ENCODE measurements at regions not wholly inside any gene's neighbourhood (a gene's known extent, or its start where the extent isn't known, plus 50 kb on each side); places are given as distances from the start of the nearest gene placed in this dataset.
"Not testable (repeated sequence)": the region's sequence is repeated elsewhere in the genome, so short reads cannot be mapped to it uniquely, and the experiment has no call there.

GRCh38 chr15:77909182-77909940 is 168.2 kb downstream of the TBC1D2B start:
- no peak for DNase-seq

GRCh38 chr15:77908752-77909111 is 168.8 kb downstream of the TBC1D2B start:
- not testable (repeated sequence) for DNase-seq

DNA sequence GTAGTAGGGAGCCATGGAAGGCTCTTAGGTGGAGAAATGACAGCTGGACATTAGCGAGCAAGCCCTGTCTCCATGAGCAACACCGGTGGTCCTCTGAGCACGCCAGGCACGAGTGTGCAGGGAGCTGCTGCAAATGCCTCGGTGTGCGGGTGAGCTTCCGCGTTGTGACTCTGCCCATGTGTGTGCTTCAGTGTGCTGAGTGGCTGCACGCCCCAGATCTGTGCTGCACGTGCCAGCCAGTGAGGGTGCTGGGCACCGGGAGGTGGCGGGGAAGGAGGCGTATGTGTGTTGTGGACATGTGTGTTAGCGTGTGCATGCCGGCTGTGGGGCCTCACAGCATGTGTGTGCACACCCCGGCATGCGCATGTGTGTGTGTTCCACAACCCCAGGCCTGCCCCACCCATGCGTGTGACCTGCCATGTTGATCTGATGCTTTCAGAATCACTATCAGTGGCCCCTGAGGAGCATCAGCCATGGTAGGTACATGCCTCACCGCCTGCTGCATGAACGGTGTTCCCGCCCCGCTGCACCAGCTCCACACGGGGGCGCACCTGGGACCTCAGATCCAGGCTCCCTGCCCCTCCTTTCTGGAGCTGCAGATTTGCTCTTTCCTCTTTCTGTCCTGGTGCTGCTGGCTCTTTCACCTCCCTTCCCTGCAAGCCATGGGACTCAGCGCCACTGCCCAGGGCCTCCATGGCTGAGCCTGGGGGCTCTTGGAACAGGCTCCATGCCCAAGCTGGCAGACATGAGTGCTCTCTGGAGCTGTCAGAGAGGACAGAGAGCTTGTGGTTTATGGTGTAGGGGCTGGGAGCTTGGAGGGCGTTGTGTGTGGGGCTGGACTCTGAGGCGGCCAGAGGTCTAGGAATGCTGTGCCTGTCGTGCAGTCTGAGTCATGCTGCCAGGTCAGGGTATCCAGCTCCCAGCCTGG is 169.4 kb downstream of the TBC1D2B start:
- peak; percentile 13 for DNase-seq

DNA sequence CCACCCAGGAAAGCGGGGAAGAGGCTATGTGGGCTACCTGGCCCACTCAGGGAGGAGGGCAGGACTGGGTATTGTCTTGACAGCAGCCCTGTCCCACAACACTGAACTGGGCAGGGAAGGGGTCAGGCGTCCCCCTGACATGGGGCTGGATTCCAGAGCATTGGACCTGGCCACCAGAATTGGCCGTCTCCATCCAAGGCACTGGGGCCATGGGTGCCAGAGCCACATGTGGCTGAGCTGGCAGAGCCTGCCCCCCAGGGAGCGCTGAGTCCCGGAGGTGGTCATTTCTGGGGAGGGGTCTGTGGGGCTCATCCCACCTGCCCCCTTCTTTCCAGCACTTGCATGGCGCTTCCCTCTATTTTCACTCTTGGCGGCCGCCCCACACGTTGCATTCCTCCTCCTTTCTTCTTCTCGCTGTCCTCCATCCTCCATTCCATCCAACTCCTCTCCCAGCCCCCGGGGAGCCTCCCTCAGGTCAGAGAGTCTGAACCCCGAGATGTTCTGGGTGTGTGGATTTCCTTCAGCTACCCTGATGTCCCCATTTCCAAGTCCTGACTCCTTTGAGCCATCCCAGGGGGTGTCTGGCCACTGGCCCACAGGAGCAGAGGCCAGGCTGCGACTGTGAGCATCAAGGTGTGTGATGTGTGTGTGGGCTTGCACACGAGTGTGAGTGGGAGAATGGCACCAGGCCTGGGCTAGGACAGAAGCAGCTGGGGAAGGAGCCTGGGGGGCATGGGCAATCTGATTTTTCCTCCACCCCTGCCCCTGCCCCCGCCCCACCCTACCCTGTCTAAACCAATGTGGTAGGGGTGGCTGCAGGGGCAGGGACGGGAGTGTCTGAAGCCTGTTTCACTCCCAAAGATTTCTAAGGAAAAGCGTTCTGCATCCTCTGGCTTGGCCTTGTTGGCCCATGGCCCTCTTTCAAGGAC is 171.2 kb downstream of the TBC1D2B start:
- not testable (repeated sequence) for DNase-seq

GRCh38 chr15:77905301-77905920 is 172.1 kb downstream of the TBC1D2B start:
- DNase-seq = no peak

DNA sequence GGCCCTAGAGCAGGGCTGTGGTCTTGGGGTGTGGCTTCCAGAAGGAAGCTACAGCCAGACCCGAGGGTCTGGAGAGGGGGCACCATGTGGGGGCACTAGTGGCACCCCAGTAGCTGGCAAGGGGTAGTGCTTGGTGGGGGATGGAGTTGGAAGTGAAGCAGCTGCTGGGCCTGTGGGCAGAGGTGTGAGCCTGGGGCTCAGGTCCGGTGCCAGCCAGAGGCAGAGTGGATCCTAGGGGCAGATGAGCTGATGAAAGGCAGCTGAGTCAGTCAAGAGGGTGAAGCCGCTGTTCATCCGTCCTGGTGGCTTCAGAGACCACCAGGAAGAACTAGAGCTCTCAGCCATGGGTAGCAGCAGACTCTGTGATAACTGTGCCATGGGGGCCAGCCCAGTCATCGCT is 172.6 kb downstream of the TBC1D2B start:
- DNase-seq = no peak

- DNase-seq = no peak
Measured at GRCh38 chr15:77904436-77904821, 173.1 kb downstream of the TBC1D2B start.

DNA sequence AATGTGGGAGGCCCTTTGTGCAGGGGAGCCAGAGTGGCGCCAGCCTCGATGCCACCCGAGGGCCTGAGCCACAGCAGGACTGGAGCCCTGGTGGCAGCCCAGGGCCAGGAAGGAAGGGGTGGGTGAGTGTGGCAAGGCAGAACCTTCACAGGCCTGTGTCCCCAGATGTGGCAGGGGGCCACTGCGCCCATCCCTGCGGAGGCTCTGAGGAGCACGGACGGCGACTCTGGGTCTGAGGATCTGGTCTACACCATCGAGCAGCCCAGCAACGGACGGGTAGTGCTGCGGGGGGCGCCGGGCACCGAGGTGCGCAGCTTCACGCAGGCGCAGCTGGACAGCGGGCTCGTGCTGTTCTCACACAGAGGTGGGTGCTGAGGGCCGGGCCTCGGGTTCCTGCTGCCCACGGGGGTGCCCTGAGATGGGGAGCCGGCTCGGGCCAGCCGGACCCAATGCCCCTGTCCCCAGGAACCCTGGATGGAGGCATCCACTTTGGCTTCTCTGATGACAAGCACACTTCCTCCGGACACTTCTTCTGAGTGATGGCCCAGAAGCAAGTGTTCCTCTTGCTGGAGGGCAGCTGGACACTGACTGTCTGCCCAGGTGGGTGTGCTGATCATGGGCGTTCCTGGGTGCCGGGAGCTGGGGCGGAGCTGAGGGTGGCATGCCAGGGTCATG is 173.6 kb downstream of the TBC1D2B start:
- not testable (repeated sequence) for DNase-seq

DNA sequence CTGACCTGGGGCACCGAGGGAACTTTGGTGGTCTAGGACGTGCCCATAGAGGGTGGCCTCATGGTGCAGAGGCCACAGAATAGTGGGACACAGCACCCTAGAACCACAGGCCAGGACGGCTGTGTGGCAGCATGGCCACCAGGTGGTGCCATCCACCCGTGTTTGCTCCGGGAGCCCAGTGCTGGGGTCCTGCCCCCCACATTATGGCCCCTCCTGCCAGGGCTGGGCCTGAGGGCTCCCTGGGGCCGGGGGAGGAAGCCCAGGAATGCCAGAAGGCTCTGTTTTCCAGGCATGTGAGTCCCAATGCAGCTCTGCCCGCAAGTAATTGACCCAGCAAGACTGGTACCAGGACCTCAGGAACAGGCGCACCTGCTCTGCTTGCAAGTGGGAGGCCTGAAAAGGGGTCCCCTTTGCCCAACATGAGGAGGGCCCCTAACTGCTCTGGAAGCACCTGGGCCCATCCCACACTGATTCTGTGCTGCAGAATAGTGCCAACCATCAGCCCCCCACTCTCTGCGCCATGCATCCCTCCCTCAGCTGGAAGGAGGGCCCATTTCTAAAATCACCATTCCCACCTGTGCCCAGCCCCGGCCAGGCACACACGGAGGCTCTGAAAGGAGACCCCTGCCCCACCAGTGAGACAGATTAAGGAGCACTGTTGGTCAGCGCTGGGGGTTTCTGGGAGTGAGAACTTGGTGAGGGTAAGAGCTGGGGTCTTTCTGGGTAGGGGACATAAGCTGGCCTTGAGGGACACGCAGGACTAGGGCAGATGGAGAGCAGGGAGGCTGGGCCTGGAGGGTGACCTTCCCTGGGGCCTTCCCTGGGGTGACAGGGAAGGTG is 174.4 kb downstream of the TBC1D2B start:
- not testable (repeated sequence) for DNase-seq

GRCh38 chr15:77901921-77902750 is 175.4 kb downstream of the TBC1D2B start:
- DNase-seq = no peak

GRCh38 chr15:77901251-77901881 is 176.1 kb downstream of the TBC1D2B start:
- DNase-seq = no peak

GRCh38 chr15:77900331-77900963 is 177.1 kb downstream of the TBC1D2B start:
- DNase-seq = not testable (repeated sequence)

GRCh38 chr15:77899776-77900175 is 177.7 kb downstream of the TBC1D2B start:
- not testable (repeated sequence) for DNase-seq

DNA sequence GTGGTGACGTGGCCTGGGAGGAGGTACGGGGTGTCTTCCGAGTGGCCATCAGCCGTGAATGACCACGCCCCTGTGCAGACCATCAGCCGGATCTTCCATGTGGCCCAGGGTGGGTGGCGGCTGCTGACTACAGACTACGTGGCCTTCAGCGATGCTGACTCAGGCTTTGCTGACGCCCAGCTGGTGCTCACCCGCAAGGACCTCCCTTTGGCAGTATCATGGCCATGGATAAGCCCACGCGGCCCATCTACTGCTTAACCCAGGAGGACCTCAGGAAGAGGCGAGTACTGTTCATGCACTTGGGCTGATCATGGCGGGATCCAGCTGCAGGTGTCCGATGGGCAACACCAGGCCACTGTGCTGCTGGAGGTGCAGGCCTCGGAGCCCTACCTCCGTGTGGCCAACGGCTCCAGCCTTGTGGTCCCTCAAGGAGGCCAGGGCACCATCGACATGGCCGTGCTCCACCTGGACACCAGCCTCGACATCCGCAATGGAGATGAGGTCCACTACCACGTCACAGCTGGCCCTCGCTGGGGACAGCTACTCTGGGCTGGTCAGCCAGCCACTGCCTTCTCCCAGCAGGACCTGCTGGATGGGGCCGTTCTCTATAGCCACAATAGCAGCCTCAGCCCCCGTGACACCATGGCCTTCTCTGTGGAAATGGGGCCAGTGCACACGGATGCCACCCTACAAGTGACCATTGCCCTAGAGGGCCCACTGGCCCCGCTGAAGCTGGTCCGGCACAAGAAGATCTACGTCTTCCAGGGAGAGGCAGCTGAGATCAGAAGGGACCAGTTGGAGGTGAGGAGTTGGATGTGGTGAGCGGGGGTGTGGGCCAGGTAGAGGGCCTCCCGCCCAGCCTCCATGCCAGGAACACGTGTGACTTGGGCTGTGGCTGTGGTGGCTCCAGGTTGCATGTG is 178.4 kb downstream of the TBC1D2B start:
- no peak for DNase-seq

DNA sequence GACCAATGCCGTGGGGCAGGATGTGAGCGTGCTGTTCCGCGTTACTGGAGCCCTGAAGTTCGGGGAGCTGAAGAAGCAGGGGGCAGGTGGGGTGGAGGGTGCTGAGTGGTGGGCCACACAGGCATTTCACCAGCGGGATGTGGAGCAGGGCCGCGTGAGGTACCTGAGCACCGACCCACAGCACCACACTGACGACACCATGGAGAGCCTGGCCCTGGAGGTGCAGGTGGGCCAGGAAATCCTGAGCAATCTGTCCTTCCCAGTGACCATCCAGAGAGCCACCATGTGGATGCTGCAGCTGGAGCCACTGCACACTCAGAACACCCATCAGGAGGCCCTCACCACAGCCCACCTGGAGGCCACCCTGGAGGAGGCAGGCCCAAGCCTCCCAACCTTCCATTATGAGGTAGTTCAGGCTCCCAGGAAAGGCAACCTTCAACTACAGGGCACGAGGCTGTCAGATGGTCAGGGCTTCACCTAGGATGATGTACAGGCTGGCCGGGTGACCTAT is 179.6 kb downstream of the TBC1D2B start:
- DNase-seq = no peak

GRCh38 chr15:77897113-77897895 is 180.2 kb downstream of the TBC1D2B start:
- not testable (repeated sequence) for DNase-seq
